ENCODE measurements at regions not wholly inside any gene's neighbourhood (a gene's known extent, or its start where the extent isn't known, plus 50 kb on each side); places are given as distances from the start of the nearest gene placed in this dataset.
A peak's percentile ranks its signal among the peaks of the same experiment; 100 is the strongest.

GRCh38 chrY:21260325-21260724 lies 250.8 kb upstream of the RBMY1B start:
- Histone ChIP-seq H3K36me3 (no peaks in the 10 kb centered on the region), H3K27me3 (no peaks in the 10 kb centered on the region), H3K9me3 (no peaks in the 10 kb centered on the region), H3K4me3 (no peak overlapping the region), H3K27ac (no peak overlapping the region), H3K4me1 (no peaks in the 10 kb centered on the region)
- WGBS (ENCODE audit: insufficient coverage, low coverage, low lambda C conversion rate, missing lambda C conversion rate) = no CpG with 5 or more reads among the region's 4 CpGs
- intact Hi-C loops (cut with DNase I) = no loop called here
- no peak for TF ChIP-seq POLR2A (IDR thresholded peaks at IDR 0.05)
- no peak for TF ChIP-seq CTCF (IDR thresholded peaks at IDR 0.05)
- peak in 1 of 4 donors; percentile 62 for ATAC-seq
- no peak for DNase-seq

GRCh38 chrY:21261158-21261557 lies 250.0 kb upstream of the RBMY1B start:
- no peak overlapping the region for H3K27ac ChIP-seq
- intact Hi-C loops (cut with DNase I) = no loop called here
- no peaks in the 10 kb centered on the region for H3K4me1 ChIP-seq
- DNase-seq = no peak
- WGBS (ENCODE audit: insufficient coverage, low coverage, low lambda C conversion rate, missing lambda C conversion rate) = no CpG with 5 or more reads among the region's 4 CpGs
- H3K4me3 ChIP-seq = no peak overlapping the region
- H3K9me3 ChIP-seq = no peaks in the 10 kb centered on the region
- TF ChIP-seq CTCF (IDR thresholded peaks at IDR 0.05) (no peak), POLR2A (IDR thresholded peaks at IDR 0.05) (no peak)
- no peaks in the 10 kb centered on the region for H3K27me3 ChIP-seq
- no peaks in the 10 kb centered on the region for H3K36me3 ChIP-seq
- no peak for ATAC-seq

- Histone ChIP-seq H3K9me3 (no peaks in the 10 kb centered on the region), H3K4me3 (no peak overlapping the region), H3K4me1 (no peaks in the 10 kb centered on the region), H3K36me3 (no peaks in the 10 kb centered on the region), H3K27me3 (no peaks in the 10 kb centered on the region), H3K27ac (no peak overlapping the region)
- intact Hi-C loops (cut with DNase I) = no loop called here
- TF ChIP-seq POLR2A (IDR thresholded peaks at IDR 0.05) (no peak), CTCF (IDR thresholded peaks at IDR 0.05) (no peak)
- peak in 1 of 3 donors; percentile 81 for DNase-seq
- ATAC-seq = peak in 1 of 4 donors; percentile 99
Observed at GRCh38 chrY:21266751-21267150, 244.4 kb upstream of the RBMY1B start.

- Histone ChIP-seq H3K4me1 (no peaks in the 10 kb centered on the region), H3K27me3 (no peaks in the 10 kb centered on the region), H3K4me3 (no peak overlapping the region), H3K36me3 (no peaks in the 10 kb centered on the region), H3K9me3 (no peaks in the 10 kb centered on the region), H3K27ac (no peak overlapping the region)
- peak in 1 of 4 donors; percentile 65 for ATAC-seq
- DNase-seq = no peak
- WGBS (ENCODE audit: insufficient coverage, low coverage, low lambda C conversion rate, missing lambda C conversion rate) = no CpG with 5 or more reads among the region's 1 CpG
- no peak for TF ChIP-seq CTCF (IDR thresholded peaks at IDR 0.05)
- no peak for TF ChIP-seq POLR2A (IDR thresholded peaks at IDR 0.05)
- intact Hi-C loops (cut with DNase I) = no loop called here
Observed at GRCh38 chrY:21267164-21267563, 244.0 kb upstream of the RBMY1B start.

GRCh38 chrY:21287769-21288168 lies 223.4 kb upstream of the RBMY1B start:
- no peak overlapping the region for H3K27ac ChIP-seq
- no peaks in the 10 kb centered on the region for H3K36me3 ChIP-seq
- DNase-seq (no peak), ATAC-seq (peak in 1 of 4 donors; percentile 61)
- H3K9me3 ChIP-seq = no peaks in the 10 kb centered on the region
- WGBS (ENCODE audit: insufficient coverage, low coverage, low lambda C conversion rate, missing lambda C conversion rate) = no CpG with 5 or more reads among the region's 4 CpGs
- intact Hi-C loops (cut with DNase I) = no loop called here
- H3K27me3 ChIP-seq = no peaks in the 10 kb centered on the region
- H3K4me3 ChIP-seq = no peak overlapping the region
- TF ChIP-seq CTCF (IDR thresholded peaks at IDR 0.05) = no peak
- TF ChIP-seq POLR2A (IDR thresholded peaks at IDR 0.05) = no peak
- no peaks in the 10 kb centered on the region for H3K4me1 ChIP-seq
